ENCODE measurements at regions not wholly inside any gene's neighbourhood (a gene's known extent, or its start where the extent isn't known, plus 50 kb on each side); places are given as distances from the start of the nearest gene placed in this dataset.

GRCh38 chr16:64297863-64298600, 823.8 kb downstream of the CDH11 start:
- Mint-ChIP-seq H3K4me3 (no peak overlapping the region), H3K4me1 (no peaks in the 10 kb centered on the region), H3K27ac (no peak overlapping the region), H3K27me3 (no peaks in the 10 kb centered on the region), H3K9me3 (peaks cover 18 to 30% (median 26%) of the 10 kb centered on the region in 5 donors), H3K36me3 (no peaks in the 10 kb centered on the region)
- CTCF ChIA-PET: no interaction called here
- no peak for DNase-seq
- no peak overlapping the region for H3K4me3 ChIP-seq (ENCODE audit: low read length)
- H3K4me1 ChIP-seq (ENCODE audit: insufficient read depth, low read length): no peaks in the 10 kb centered on the region
- no peak overlapping the region for H3K27ac ChIP-seq (ENCODE audit: low read depth, low read length)
- POLR2A ChIA-PET: no interaction called here
- H3K9me3 ChIP-seq (ENCODE audit: low read length): no peaks in the 10 kb centered on the region
- no peaks in the 10 kb centered on the region for H3K27me3 ChIP-seq (ENCODE audit: insufficient read depth, low read length, poor library complexity, severe bottlenecking)
- no peaks in the 10 kb centered on the region for H3K36me3 ChIP-seq (ENCODE audit: insufficient read depth, low read length)

GRCh38 chr16:64295466-64295865, 826.4 kb downstream of the CDH11 start:
- no peak overlapping the region for H3K27ac ChIP-seq (ENCODE audit: low read depth, low read length)
- no peaks in the 10 kb centered on the region for H3K36me3 ChIP-seq (ENCODE audit: insufficient read depth, low read length)
- Mint-ChIP-seq H3K27ac (no peak overlapping the region), H3K27me3 (no peaks in the 10 kb centered on the region), H3K9me3 (peaks cover 19 to 41% (median 29%) of the 10 kb centered on the region in 5 donors), H3K36me3 (peaks cover 0 to 2% (median 0%) of the 10 kb centered on the region in 3 donors), H3K4me1 (no peaks in the 10 kb centered on the region), H3K4me3 (no peak overlapping the region)
- CTCF ChIA-PET: no interaction called here
- DNase-seq: no peak
- no peaks in the 10 kb centered on the region for H3K9me3 ChIP-seq (ENCODE audit: low read length)
- POLR2A ChIA-PET: no interaction called here
- no peaks in the 10 kb centered on the region for H3K4me1 ChIP-seq (ENCODE audit: insufficient read depth, low read length)
- no peaks in the 10 kb centered on the region for H3K27me3 ChIP-seq (ENCODE audit: insufficient read depth, low read length, poor library complexity, severe bottlenecking)
- H3K4me3 ChIP-seq (ENCODE audit: low read length): no peak overlapping the region

- Histone ChIP-seq H3K4me1 (ENCODE audit: insufficient read depth, low read length) (no peaks in the 10 kb centered on the region), H3K27ac (ENCODE audit: low read depth, low read length) (no peak overlapping the region), H3K4me3 (ENCODE audit: low read length) (no peak overlapping the region), H3K36me3 (ENCODE audit: insufficient read depth, low read length) (no peaks in the 10 kb centered on the region), H3K27me3 (ENCODE audit: insufficient read depth, low read length, poor library complexity, severe bottlenecking) (no peaks in the 10 kb centered on the region), H3K9me3 (ENCODE audit: low read length) (no peaks in the 10 kb centered on the region)
- Mint-ChIP-seq H3K27ac (no peak overlapping the region), H3K9me3 (peaks cover 11 to 40% (median 26%) of the 10 kb centered on the region in 5 donors), H3K36me3 (peaks cover 0 to 2% (median 0%) of the 10 kb centered on the region in 3 donors), H3K27me3 (no peaks in the 10 kb centered on the region), H3K4me1 (no peaks in the 10 kb centered on the region), H3K4me3 (no peak overlapping the region)
- POLR2A ChIA-PET: no interaction called here
- no peak for DNase-seq
- CTCF ChIA-PET: no interaction called here
Observed at GRCh38 chr16:64292953-64293352, 828.9 kb downstream of the CDH11 start.

GRCh38 chr16:64292161-64292560, 829.7 kb downstream of the CDH11 start:
- H3K4me1 ChIP-seq (ENCODE audit: insufficient read depth, low read length): no peaks in the 10 kb centered on the region
- no peaks in the 10 kb centered on the region for H3K27me3 ChIP-seq (ENCODE audit: insufficient read depth, low read length, poor library complexity, severe bottlenecking)
- DNase-seq: no peak
- H3K4me3 Mint-ChIP-seq: no peak overlapping the region
- H3K4me3 ChIP-seq (ENCODE audit: low read length): no peak overlapping the region
- no peak overlapping the region for H3K27ac Mint-ChIP-seq
- H3K36me3 ChIP-seq (ENCODE audit: insufficient read depth, low read length): no peaks in the 10 kb centered on the region
- H3K4me1 Mint-ChIP-seq: no peaks in the 10 kb centered on the region
- H3K36me3 Mint-ChIP-seq: peaks cover 0 to 2% (median 0%) of the 10 kb centered on the region in 3 donors
- H3K27ac ChIP-seq (ENCODE audit: low read depth, low read length): no peak overlapping the region
- H3K9me3 ChIP-seq (ENCODE audit: low read length): no peaks in the 10 kb centered on the region
- H3K27me3 Mint-ChIP-seq: no peaks in the 10 kb centered on the region
- ChIA-PET CTCF (no interaction called here), POLR2A (no interaction called here)
- peaks cover 3 to 33% (median 22%) of the 10 kb centered on the region in 5 donors for H3K9me3 Mint-ChIP-seq

- POLR2A ChIA-PET: no interaction called here
- no peaks in the 10 kb centered on the region for H3K36me3 ChIP-seq (ENCODE audit: insufficient read depth, low read length)
- Mint-ChIP-seq H3K27ac (no peak overlapping the region), H3K9me3 (peaks cover 4 to 34% (median 16%) of the 10 kb centered on the region in 5 donors), H3K4me1 (no peaks in the 10 kb centered on the region), H3K4me3 (no peak overlapping the region), H3K27me3 (no peaks in the 10 kb centered on the region), H3K36me3 (peaks cover 0 to 2% (median 0%) of the 10 kb centered on the region in 3 donors)
- no peaks in the 10 kb centered on the region for H3K27me3 ChIP-seq (ENCODE audit: insufficient read depth, low read length, poor library complexity, severe bottlenecking)
- H3K9me3 ChIP-seq (ENCODE audit: low read length): no peaks in the 10 kb centered on the region
- no peak overlapping the region for H3K27ac ChIP-seq (ENCODE audit: low read depth, low read length)
- no peak for DNase-seq
- CTCF ChIA-PET: no interaction called here
- H3K4me3 ChIP-seq (ENCODE audit: low read length): no peak overlapping the region
- H3K4me1 ChIP-seq (ENCODE audit: insufficient read depth, low read length): no peaks in the 10 kb centered on the region
Observed at GRCh38 chr16:64290461-64290860, 831.4 kb downstream of the CDH11 start.

- Mint-ChIP-seq H3K36me3 (peaks cover 0 to 2% (median 0%) of the 10 kb centered on the region in 3 donors), H3K27ac (no peak overlapping the region), H3K4me1 (no peaks in the 10 kb centered on the region), H3K4me3 (no peak overlapping the region), H3K9me3 (peaks cover 2 to 22% (median 13%) of the 10 kb centered on the region in 5 donors), H3K27me3 (no peaks in the 10 kb centered on the region)
- H3K9me3 ChIP-seq (ENCODE audit: low read length): no peaks in the 10 kb centered on the region
- POLR2A ChIA-PET: no interaction called here
- H3K27me3 ChIP-seq (ENCODE audit: insufficient read depth, low read length, poor library complexity, severe bottlenecking): no peaks in the 10 kb centered on the region
- DNase-seq: no peak
- H3K36me3 ChIP-seq (ENCODE audit: insufficient read depth, low read length): no peaks in the 10 kb centered on the region
- H3K4me3 ChIP-seq (ENCODE audit: low read length): no peak overlapping the region
- CTCF ChIA-PET: no interaction called here
- no peak overlapping the region for H3K27ac ChIP-seq (ENCODE audit: low read depth, low read length)
- H3K4me1 ChIP-seq (ENCODE audit: insufficient read depth, low read length): no peaks in the 10 kb centered on the region
Observed at GRCh38 chr16:64287655-64288528, 834.0 kb downstream of the CDH11 start.

GRCh38 chr16:64282181-64282580, 839.7 kb downstream of the CDH11 start:
- DNase-seq: no peak
- H3K27ac ChIP-seq (ENCODE audit: low read depth, low read length): no peak overlapping the region
- no peaks in the 10 kb centered on the region for H3K27me3 Mint-ChIP-seq
- no peaks in the 10 kb centered on the region for H3K9me3 ChIP-seq (ENCODE audit: low read length)
- H3K4me1 Mint-ChIP-seq: no peaks in the 10 kb centered on the region
- CTCF ChIA-PET: no interaction called here
- POLR2A ChIA-PET: no interaction called here
- H3K36me3 Mint-ChIP-seq: no peaks in the 10 kb centered on the region
- H3K9me3 Mint-ChIP-seq: peaks cover 3 to 52% (median 13%) of the 10 kb centered on the region in 5 donors
- no peak overlapping the region for H3K4me3 Mint-ChIP-seq
- H3K27me3 ChIP-seq (ENCODE audit: insufficient read depth, low read length, poor library complexity, severe bottlenecking): no peaks in the 10 kb centered on the region
- H3K27ac Mint-ChIP-seq: no peak overlapping the region
- no peaks in the 10 kb centered on the region for H3K4me1 ChIP-seq (ENCODE audit: insufficient read depth, low read length)
- no peak overlapping the region for H3K4me3 ChIP-seq (ENCODE audit: low read length)
- H3K36me3 ChIP-seq (ENCODE audit: insufficient read depth, low read length): no peaks in the 10 kb centered on the region

- CTCF ChIA-PET: no interaction called here
Observed at GRCh38 chr16:64280317-64280716, 841.5 kb downstream of the CDH11 start.

More at GRCh38 chr16:64280317-64280716, 841.5 kb downstream of the CDH11 start:
- no peaks in the 10 kb centered on the region for H3K9me3 ChIP-seq (ENCODE audit: low read length)
- no peak for DNase-seq
- Mint-ChIP-seq H3K36me3 (no peaks in the 10 kb centered on the region), H3K27me3 (no peaks in the 10 kb centered on the region), H3K27ac (no peak overlapping the region), H3K4me1 (no peaks in the 10 kb centered on the region), H3K9me3 (peaks cover 3 to 63% (median 14%) of the 10 kb centered on the region in 5 donors), H3K4me3 (no peak overlapping the region)
- no peaks in the 10 kb centered on the region for H3K36me3 ChIP-seq (ENCODE audit: insufficient read depth, low read length)
- no peak overlapping the region for H3K4me3 ChIP-seq (ENCODE audit: low read length)
- H3K4me1 ChIP-seq (ENCODE audit: insufficient read depth, low read length): no peaks in the 10 kb centered on the region
- H3K27me3 ChIP-seq (ENCODE audit: insufficient read depth, low read length, poor library complexity, severe bottlenecking): no peaks in the 10 kb centered on the region
- POLR2A ChIA-PET: no interaction called here
- H3K27ac ChIP-seq (ENCODE audit: low read depth, low read length): no peak overlapping the region

Measured in CD8-positive, alpha-beta memory T cell (primary cell).